GM19023 (cell line): ENCODE measurements at regions not wholly inside any gene's neighbourhood (a gene's known extent, or its start where the extent isn't known, plus 50 kb on each side); places are given as distances from the start of the nearest gene placed in this dataset.

Experiments used
- ATAC-seq: cut with Tn5 transposase; IDR thresholded peaks from one replicate; pipeline ENCODE4 v1.9.1; 2021; ENCODE audit warnings: mild to moderate bottlenecking, moderate library complexity; ENCODE audit not compliant: unreplicated experiment

GRCh38 chr16:80024443-80024842 is 423.9 kb upstream of the MAF start:
- no peak for ATAC-seq

GRCh38 chr16:80023865-80024264 is 423.3 kb upstream of the MAF start:
- ATAC-seq: no peak

GRCh38 chr16:80019395-80019794 is 418.9 kb upstream of the MAF start:
- ATAC-seq: no peak

- no peak for ATAC-seq
Measured at GRCh38 chr16:80018466-80018865, 417.9 kb upstream of the MAF start.

- no peak for ATAC-seq
Measured at GRCh38 chr16:80016731-80017326, 416.3 kb upstream of the MAF start.

- ATAC-seq: no peak
Measured at GRCh38 chr16:80015566-80015965, 415.0 kb upstream of the MAF start.

GRCh38 chr16:80014241-80014939 is 413.9 kb upstream of the MAF start:
- ATAC-seq: no peak

GRCh38 chr16:80012586-80012985 is 412.0 kb upstream of the MAF start:
- ATAC-seq: no peak

- ATAC-seq: no peak
Measured at GRCh38 chr16:80009971-80010659, 409.6 kb upstream of the MAF start.

- ATAC-seq: no peak
Measured at GRCh38 chr16:80008857-80009256, 408.3 kb upstream of the MAF start.

- no peak for ATAC-seq
Measured at GRCh38 chr16:80007231-80007630, 406.7 kb upstream of the MAF start.

GRCh38 chr16:80006241-80007215 is 406.0 kb upstream of the MAF start:
- ATAC-seq: no peak

GRCh38 chr16:80004113-80004512 is 403.6 kb upstream of the MAF start:
- no peak for ATAC-seq

GRCh38 chr16:80002261-80002660 is 401.7 kb upstream of the MAF start:
- ATAC-seq: no peak

GRCh38 chr16:79998143-79998542 is 397.6 kb upstream of the MAF start:
- no peak for ATAC-seq

GRCh38 chr16:79997257-79997656 is 396.7 kb upstream of the MAF start:
- ATAC-seq: no peak

GRCh38 chr16:79996321-79996720 is 395.8 kb upstream of the MAF start:
- ATAC-seq: no peak

- ATAC-seq: no peak
Measured at GRCh38 chr16:79995315-79995714, 394.8 kb upstream of the MAF start.

GRCh38 chr16:79994418-79994817 is 393.9 kb upstream of the MAF start:
- ATAC-seq: no peak

- no peak for ATAC-seq
Measured at GRCh38 chr16:79993629-79994209, 393.2 kb upstream of the MAF start.

- no peak for ATAC-seq
Measured at GRCh38 chr16:79991969-79992368, 391.4 kb upstream of the MAF start.
